Loucy (cell line): ENCODE measurements at regions not wholly inside any gene's neighbourhood (a gene's known extent, or its start where the extent isn't known, plus 50 kb on each side); places are given as distances from the start of the nearest gene placed in this dataset.

ENCODE experiments used
- CTCF ChIP-seq: fragments of 200-600 bp; sonication (generic); conservative IDR thresholded peaks from 2 replicates; pipeline ENCODE4 v1.5.1; 2014; ENCODE audit warnings: mild to moderate bottlenecking, antibody characterized with exemption, low read length
- EZH2phosphoT487 ChIP-seq: fragments of 200-600 bp; IDR thresholded peaks from 2 replicates; pipeline ENCODE4 v1.6.1; 2018; ENCODE audit warnings: antibody characterized with exemption, mild to moderate bottlenecking, moderate library complexity, borderline replicate concordance

GRCh38 chr12:63416788-63417187 lies 251.5 kb downstream of the DPY19L2 start:
- TF ChIP-seq CTCF: no peak
- no peak for TF ChIP-seq EZH2phosphoT487
